Neural cell (in vitro differentiated cells): ENCODE measurements at regions not wholly inside any gene's neighbourhood (a gene's known extent, or its start where the extent isn't known, plus 50 kb on each side); places are given as distances from the start of the nearest gene placed in this dataset.

Source experiments
- CTCF ChIP-seq: fragments of 450-650 bp; IDR thresholded peaks from 2 replicates; pipeline ENCODE4 v1.5.1; 2014; ENCODE audit warnings: antibody characterized with exemption, mild to moderate bottlenecking, moderate library complexity; ENCODE audit not compliant: poor library complexity, severe bottlenecking
- EP300 ChIP-seq: fragments of 450-650 bp; conservative IDR thresholded peaks from 2 replicates; pipeline ENCODE4 v1.6.1; 2014; ENCODE audit warnings: antibody characterized with exemption, mild to moderate bottlenecking, moderate library complexity; ENCODE audit not compliant: poor library complexity, severe bottlenecking
- REST ChIP-seq: IDR thresholded peaks from 2 replicates; pipeline ENCODE4 v1.6.1; 2012; ENCODE audit warnings: borderline replicate concordance
- TAF1 ChIP-seq: IDR thresholded peaks from 2 replicates; pipeline ENCODE4 v1.6.1; 2012; ENCODE audit warnings: low read depth

- TF ChIP-seq CTCF (no peak), EP300 (no peak), REST (no peak), TAF1 (no peak)
Observed at GRCh38 chr14:53286301-53286700, 133.2 kb upstream of the DDHD1 start.
